RWPE2 (cell line): ENCODE measurements at regions not wholly inside any gene's neighbourhood (a gene's known extent, or its start where the extent isn't known, plus 50 kb on each side); places are given as distances from the start of the nearest gene placed in this dataset.

Experiments
- ATAC-seq: fragments of 200-7000 bp; cut with Tn5 transposase; 3 replicates; pipeline ENCODE4 v1.9.1; 2021; ENCODE audit warnings: low read depth
- DNase-seq: peaks from one replicate; pipeline ENCODE4 v3.0.0-alpha.2; 2020; ENCODE audit warnings: low spot score
- H3K27ac ChIP-seq: fragments of 450-650 bp; 2 replicates; pipeline ENCODE4 v1.5.1; 2017; ENCODE audit warnings: mild to moderate bottlenecking; ENCODE audit not compliant: poor library complexity, severe bottlenecking
- H3K27me3 ChIP-seq: fragments of 250-450 bp; sonication (Bioruptor Pico); 2 replicates; pipeline ENCODE4 v1.5.1; 2021; ENCODE audit warnings: mild to moderate bottlenecking, moderate library complexity; ENCODE audit not compliant: insufficient read depth, poor library complexity, severe bottlenecking
- H3K36me3 ChIP-seq: fragments of 250-450 bp; sonication (Bioruptor Pico); 2 replicates; pipeline ENCODE4 v1.5.1; 2020; ENCODE audit warnings: low read depth, mild to moderate bottlenecking, moderate library complexity
- H3K4me1 ChIP-seq: fragments of 250-450 bp; sonication (Bioruptor Pico); 2 replicates; pipeline ENCODE4 v1.5.1; 2021; ENCODE audit warnings: mild to moderate bottlenecking, moderate library complexity; ENCODE audit not compliant: insufficient read depth, poor library complexity, severe bottlenecking
- H3K4me3 ChIP-seq: fragments of 250-450 bp; sonication (Bioruptor Pico); 2 replicates; pipeline ENCODE4 v1.5.1; 2021; ENCODE audit warnings: mild to moderate bottlenecking, moderate library complexity; ENCODE audit not compliant: severe bottlenecking
- H3K9me3 ChIP-seq: fragments of 250-450 bp; sonication (Bioruptor Pico); 2 replicates; pipeline ENCODE4 v1.5.1; 2021; ENCODE audit warnings: mild to moderate bottlenecking, moderate library complexity; ENCODE audit not compliant: severe bottlenecking
- TF ChIP-seq, protein P1 (sequence below): fragments of 450-650 bp; IDR thresholded peaks from one replicate; pipeline ENCODE4 v1.5.1; 2017; ENCODE audit warnings: mild to moderate bottlenecking, moderate library complexity; ENCODE audit not compliant: poor library complexity, severe bottlenecking

DNA sequence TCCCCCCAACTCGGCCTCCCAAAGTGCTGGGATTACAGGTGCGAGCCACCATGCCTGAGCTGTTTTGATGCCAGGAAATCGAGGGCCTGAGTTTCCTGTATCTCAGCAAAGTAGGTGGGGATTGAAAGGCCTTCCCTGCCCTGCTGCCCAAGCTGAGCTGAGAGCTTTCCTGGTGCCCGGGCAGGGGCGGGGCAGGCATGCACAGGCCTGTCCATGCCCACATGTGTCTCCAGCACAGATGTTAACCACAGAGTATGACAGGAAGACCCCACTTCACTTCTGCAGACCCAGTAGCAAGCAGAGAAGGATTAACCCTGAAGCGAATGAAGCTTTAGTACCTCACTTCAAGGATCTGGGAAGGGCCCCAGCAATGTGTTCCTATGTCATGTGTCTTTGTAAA, 66.0 kb downstream of the GPR6 start:
- Histone ChIP-seq H3K36me3 (no peaks in the 10 kb centered on the region), H3K9me3 (no peaks in the 10 kb centered on the region), H3K27me3 (no peaks in the 10 kb centered on the region), H3K4me1 (peaks cover 3% of the 10 kb centered on the region), H3K4me3 (no peak overlapping the region), H3K27ac (no peak overlapping the region)
- no peak for ATAC-seq
- TF ChIP-seq, protein P1, sequence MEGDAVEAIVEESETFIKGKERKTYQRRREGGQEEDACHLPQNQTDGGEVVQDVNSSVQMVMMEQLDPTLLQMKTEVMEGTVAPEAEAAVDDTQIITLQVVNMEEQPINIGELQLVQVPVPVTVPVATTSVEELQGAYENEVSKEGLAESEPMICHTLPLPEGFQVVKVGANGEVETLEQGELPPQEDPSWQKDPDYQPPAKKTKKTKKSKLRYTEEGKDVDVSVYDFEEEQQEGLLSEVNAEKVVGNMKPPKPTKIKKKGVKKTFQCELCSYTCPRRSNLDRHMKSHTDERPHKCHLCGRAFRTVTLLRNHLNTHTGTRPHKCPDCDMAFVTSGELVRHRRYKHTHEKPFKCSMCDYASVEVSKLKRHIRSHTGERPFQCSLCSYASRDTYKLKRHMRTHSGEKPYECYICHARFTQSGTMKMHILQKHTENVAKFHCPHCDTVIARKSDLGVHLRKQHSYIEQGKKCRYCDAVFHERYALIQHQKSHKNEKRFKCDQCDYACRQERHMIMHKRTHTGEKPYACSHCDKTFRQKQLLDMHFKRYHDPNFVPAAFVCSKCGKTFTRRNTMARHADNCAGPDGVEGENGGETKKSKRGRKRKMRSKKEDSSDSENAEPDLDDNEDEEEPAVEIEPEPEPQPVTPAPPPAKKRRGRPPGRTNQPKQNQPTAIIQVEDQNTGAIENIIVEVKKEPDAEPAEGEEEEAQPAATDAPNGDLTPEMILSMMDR, result no peak
- DNase-seq, result no peak

DNA sequence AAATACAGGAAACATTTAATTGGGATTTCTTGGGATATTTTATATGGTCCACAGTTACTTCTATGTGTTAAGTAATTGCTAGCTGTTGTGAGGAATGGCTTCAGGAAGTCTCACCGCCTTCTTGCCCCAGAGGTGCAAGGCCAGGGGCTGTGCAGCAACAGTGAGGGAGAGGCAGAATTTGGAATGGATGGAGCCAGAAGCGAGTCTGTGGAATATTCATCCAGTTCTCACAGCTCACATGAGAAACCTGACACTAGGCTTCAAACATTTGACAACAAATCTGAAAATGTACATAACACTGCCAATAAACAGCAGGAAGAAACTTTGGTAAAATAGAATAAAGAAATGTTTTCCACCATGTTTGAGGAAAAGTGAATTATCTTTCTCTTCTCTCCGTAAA, 66.5 kb downstream of the GPR6 start:
- no peak overlapping the region for H3K27ac ChIP-seq
- H3K4me1 ChIP-seq, result peaks cover 3% of the 10 kb centered on the region
- ATAC-seq, result no peak

DNA sequence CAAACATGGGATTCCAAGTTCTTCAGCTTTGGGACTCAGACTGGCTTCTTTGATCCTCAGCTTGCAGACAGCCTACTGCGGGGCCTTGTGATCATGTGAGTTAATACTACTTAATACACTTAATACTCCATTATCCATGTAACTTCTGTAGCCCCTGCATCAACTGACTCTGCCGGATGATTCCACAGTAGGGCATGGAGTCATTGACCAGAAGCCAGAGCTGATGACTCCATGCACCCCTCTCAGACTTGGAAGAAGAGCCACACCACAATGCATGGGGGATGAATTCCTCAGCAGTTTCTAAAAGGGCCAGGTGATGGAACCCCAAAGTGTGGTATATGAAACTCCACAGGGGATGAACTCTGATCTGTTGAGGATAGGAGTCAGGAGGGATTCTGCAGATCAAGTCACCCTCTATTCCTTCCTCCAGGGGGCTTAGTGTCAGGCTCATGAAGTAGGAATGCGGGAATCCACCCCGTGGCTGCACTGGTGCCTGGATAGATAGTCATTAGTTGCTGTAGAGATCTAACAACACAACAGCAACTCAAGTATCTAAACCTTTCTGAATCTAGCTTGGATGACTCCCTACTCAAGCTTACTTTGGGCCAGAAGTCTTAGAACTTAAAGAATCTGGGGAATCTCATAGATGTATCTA, 70.2 kb downstream of the GPR6 start:
- Histone ChIP-seq H3K4me3 (no peak overlapping the region), H3K4me1 (peaks cover 3% of the 10 kb centered on the region), H3K27me3 (no peaks in the 10 kb centered on the region), H3K9me3 (no peaks in the 10 kb centered on the region), H3K27ac (no peak overlapping the region), H3K36me3 (no peaks in the 10 kb centered on the region)
- ATAC-seq (no peak), DNase-seq (no peak)
- TF ChIP-seq, protein P1, result no peak

More for the DNA sequence above, 66.5 kb downstream of the GPR6 start:
- no peaks in the 10 kb centered on the region for H3K36me3 ChIP-seq
- H3K4me3 ChIP-seq, result no peak overlapping the region
- TF ChIP-seq, protein P1, result no peak
- H3K9me3 ChIP-seq, result no peaks in the 10 kb centered on the region
- no peak for DNase-seq
- H3K27me3 ChIP-seq, result no peaks in the 10 kb centered on the region

DNA sequence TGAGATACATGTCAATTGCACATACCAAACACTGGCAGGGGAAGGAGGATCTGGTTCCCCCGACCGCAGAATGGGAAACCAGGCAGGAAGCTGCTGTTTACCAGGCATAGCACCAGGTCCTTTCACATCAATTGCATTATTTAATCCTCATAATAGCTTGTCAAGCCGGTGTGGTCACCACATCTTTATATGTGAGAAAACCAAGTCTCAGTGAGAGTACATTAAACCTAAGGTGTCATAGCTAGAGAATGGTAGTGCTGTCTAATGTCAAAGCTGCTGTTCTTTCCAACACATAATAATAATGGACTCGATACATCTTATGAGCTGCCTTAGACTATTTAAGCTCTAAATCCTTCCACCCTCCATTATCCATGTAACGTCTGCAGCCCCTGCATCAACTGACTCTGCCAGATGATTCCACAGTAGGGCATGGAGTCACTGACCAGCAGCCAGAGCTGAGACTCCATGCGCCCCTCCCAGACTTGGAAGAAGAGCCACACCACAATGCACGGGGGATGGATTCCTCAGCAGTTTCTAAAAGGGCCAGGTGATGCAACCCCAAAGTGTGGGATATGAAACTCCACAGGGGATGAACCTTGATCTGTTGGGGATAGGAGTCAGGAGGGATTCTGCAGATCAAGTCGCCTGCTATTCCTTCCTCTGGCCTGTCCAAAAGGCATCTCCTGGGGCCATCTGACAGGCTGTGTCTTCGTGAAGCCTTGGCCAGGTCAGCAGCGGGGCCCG, 71.8 kb downstream of the GPR6 start:
- Histone ChIP-seq H3K9me3 (no peaks in the 10 kb centered on the region), H3K27me3 (no peaks in the 10 kb centered on the region), H3K36me3 (no peaks in the 10 kb centered on the region), H3K4me3 (no peak overlapping the region), H3K27ac (no peak overlapping the region), H3K4me1 (no peaks in the 10 kb centered on the region)
- ATAC-seq (no peak), DNase-seq (no peak)
- TF ChIP-seq, protein P1, result no peak
